ENCODE measurements at regions not wholly inside any gene's neighbourhood (a gene's known extent, or its start where the extent isn't known, plus 50 kb on each side); places are given as distances from the start of the nearest gene placed in this dataset.

- DNase-seq (ENCODE audit: low spot score), result no peak
Measured at GRCh38 chr12:65682112-65682511, 142.2 kb upstream of the HMGA2 start.

- no peak for DNase-seq (ENCODE audit: low spot score)
Measured at GRCh38 chr12:65684906-65685305, 139.4 kb upstream of the HMGA2 start.

- no peak for DNase-seq (ENCODE audit: low spot score)
Measured at GRCh38 chr12:65685514-65685913, 138.8 kb upstream of the HMGA2 start.

GRCh38 chr12:65689508-65689907 lies 134.8 kb upstream of the HMGA2 start:
- no peak for DNase-seq (ENCODE audit: low spot score)

- DNase-seq (ENCODE audit: low spot score), result no peak
Measured at GRCh38 chr12:65690477-65690876, 133.8 kb upstream of the HMGA2 start.

GRCh38 chr12:65694130-65694529 lies 130.2 kb upstream of the HMGA2 start:
- DNase-seq (ENCODE audit: low spot score), result no peak

GRCh38 chr12:65695113-65695865 lies 129.0 kb upstream of the HMGA2 start:
- no peak for DNase-seq (ENCODE audit: low spot score)

- no peak for DNase-seq (ENCODE audit: low spot score)
Measured at GRCh38 chr12:65696227-65696626, 128.1 kb upstream of the HMGA2 start.

- DNase-seq (ENCODE audit: low spot score), result no peak
Measured at GRCh38 chr12:65699251-65699650, 125.0 kb upstream of the HMGA2 start.

GRCh38 chr12:65703176-65703575 lies 121.1 kb upstream of the HMGA2 start:
- no peak for DNase-seq (ENCODE audit: low spot score)

GRCh38 chr12:65705380-65705876 lies 118.9 kb upstream of the HMGA2 start:
- DNase-seq (ENCODE audit: low spot score), result no peak

GRCh38 chr12:65707051-65707450 lies 117.2 kb upstream of the HMGA2 start:
- no peak for DNase-seq (ENCODE audit: low spot score)

- no peak for DNase-seq (ENCODE audit: low spot score)
Measured at GRCh38 chr12:65712260-65713004, 111.9 kb upstream of the HMGA2 start.

- no peak for DNase-seq (ENCODE audit: low spot score)
Measured at GRCh38 chr12:65715961-65716360, 108.3 kb upstream of the HMGA2 start.

GRCh38 chr12:65720136-65721130 lies 103.8 kb upstream of the HMGA2 start:
- DNase-seq (ENCODE audit: low spot score), result no peak

GRCh38 chr12:65721541-65722190 lies 102.6 kb upstream of the HMGA2 start:
- no peak for DNase-seq (ENCODE audit: low spot score)

GRCh38 chr12:65725376-65725775 lies 98.9 kb upstream of the HMGA2 start:
- no peak for DNase-seq (ENCODE audit: low spot score)

- no peak for DNase-seq (ENCODE audit: low spot score)
Measured at GRCh38 chr12:65728455-65728847, 95.8 kb upstream of the HMGA2 start.

- DNase-seq (ENCODE audit: low spot score), result no peak
Measured at GRCh38 chr12:65728848-65729793, 95.2 kb upstream of the HMGA2 start.

- DNase-seq (ENCODE audit: low spot score), result no peak
Measured at GRCh38 chr12:65731771-65732170, 92.5 kb upstream of the HMGA2 start.

Measured in germinal center (tissue), 1 donor.